SK-N-SH (cell line): ENCODE measurements at regions not wholly inside any gene's neighbourhood (a gene's known extent, or its start where the extent isn't known, plus 50 kb on each side); places are given as distances from the start of the nearest gene placed in this dataset.

ENCODE experiments used
- YY1 ChIP-seq: IDR thresholded peaks from 2 replicates; pipeline ENCODE4 v1.4.0; 2012; ENCODE audit warnings: low read depth, mild to moderate bottlenecking
- TF ChIP-seq, protein P1 (sequence below): fragments of 200-600 bp; sonication (generic); IDR thresholded peaks from 2 replicates; pipeline ENCODE4 v1.6.1; 2017; ENCODE audit warnings: antibody characterized with exemption, mild to moderate bottlenecking, moderate library complexity

DNA sequence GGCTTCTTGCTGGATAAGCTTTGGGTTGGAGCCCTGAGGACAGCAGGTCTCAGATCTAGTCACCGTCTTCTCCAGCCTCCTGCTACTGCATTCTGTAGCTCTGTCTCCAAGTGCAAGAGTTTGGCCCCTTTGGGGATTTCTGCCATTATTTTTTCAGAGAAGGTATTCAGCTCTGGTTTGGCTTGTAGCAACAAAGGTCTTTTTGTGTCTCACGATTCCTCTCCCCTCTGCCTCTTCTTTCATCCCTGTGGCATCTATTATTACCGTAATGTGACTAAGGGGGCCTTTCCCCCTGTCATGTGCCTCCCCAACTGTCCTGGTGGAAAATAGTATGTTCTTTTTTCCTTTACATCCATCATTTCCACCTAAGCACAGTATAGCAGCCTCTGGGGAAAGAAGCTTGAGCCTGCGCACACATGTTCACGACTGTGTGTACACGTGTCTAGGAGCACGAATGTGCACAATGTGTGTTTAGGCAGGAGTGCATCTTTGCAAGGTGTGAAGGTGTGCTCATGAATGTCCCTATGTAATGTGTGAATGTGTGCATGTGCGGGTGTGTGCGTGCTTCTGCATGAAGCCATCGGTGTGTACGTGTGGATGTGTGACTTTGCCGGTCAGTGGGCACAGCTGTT, 273.9 kb downstream of the ZNF536 start:
- TF ChIP-seq, protein P1, sequence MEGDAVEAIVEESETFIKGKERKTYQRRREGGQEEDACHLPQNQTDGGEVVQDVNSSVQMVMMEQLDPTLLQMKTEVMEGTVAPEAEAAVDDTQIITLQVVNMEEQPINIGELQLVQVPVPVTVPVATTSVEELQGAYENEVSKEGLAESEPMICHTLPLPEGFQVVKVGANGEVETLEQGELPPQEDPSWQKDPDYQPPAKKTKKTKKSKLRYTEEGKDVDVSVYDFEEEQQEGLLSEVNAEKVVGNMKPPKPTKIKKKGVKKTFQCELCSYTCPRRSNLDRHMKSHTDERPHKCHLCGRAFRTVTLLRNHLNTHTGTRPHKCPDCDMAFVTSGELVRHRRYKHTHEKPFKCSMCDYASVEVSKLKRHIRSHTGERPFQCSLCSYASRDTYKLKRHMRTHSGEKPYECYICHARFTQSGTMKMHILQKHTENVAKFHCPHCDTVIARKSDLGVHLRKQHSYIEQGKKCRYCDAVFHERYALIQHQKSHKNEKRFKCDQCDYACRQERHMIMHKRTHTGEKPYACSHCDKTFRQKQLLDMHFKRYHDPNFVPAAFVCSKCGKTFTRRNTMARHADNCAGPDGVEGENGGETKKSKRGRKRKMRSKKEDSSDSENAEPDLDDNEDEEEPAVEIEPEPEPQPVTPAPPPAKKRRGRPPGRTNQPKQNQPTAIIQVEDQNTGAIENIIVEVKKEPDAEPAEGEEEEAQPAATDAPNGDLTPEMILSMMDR, result no peak
- no peak for TF ChIP-seq YY1
